H1 (cell line): ENCODE measurements at regions not wholly inside any gene's neighbourhood (a gene's known extent, or its start where the extent isn't known, plus 50 kb on each side); places are given as distances from the start of the nearest gene placed in this dataset.

Experiments
- CTCF ChIA-PET: fragments of 300-600 bp; sonication (Branson Sonifier 250); formaldehyde crosslinking; loops from one replicate; lab custom pipeline; 2021; ENCODE audit not compliant: partially characterized antibody; lab: Charles Lee
- POLR2A ChIA-PET: fragments of 300-600 bp; sonication (Branson Sonifier 250); formaldehyde crosslinking; loops from one replicate; lab custom pipeline; 2021; ENCODE audit warnings: inconsistent platforms; ENCODE audit not compliant: partially characterized antibody; lab: Charles Lee
- DNase-seq, 2 experiments: peaks; one replicate each; pipeline versions ENCODE4 v3.0.0 to v3.0.0-alpha.2; 2010 to 2022; ENCODE audit warnings: low spot score in 2 of 2, low read depth in 1 of 2, mixed read lengths in 1 of 2
- FAIRE-seq: peaks from 2 replicates; lab custom pipeline; 2011; peaks lifted over from hg19 to GRCh38; lab: Jason Lieb, UNC
- H2AFZ ChIP-seq: 2 replicates; pipeline ENCODE4 v1.8.1; 2012; ENCODE audit warnings: low read length, inconsistent platforms
- H2AK5ac ChIP-seq: 2 replicates; pipeline ENCODE4 v1.6.1; 2013; ENCODE audit warnings: low read depth, low read length
- H2BK120ac ChIP-seq: replicated peaks from 2 replicates; pipeline ENCODE3; 2013; ENCODE audit warnings: low read depth, low read length, inconsistent platforms
- H2BK12ac ChIP-seq: 2 replicates; pipeline ENCODE4 v1.6.1; 2013; ENCODE audit warnings: low read depth, low read length
- H2BK15ac ChIP-seq: 2 replicates; pipeline ENCODE4 v1.6.1; 2013; ENCODE audit warnings: low read length
- H2BK20ac ChIP-seq: 2 replicates; pipeline ENCODE4 v1.6.1; 2013; ENCODE audit warnings: low read length
- H2BK5ac ChIP-seq: 2 replicates; pipeline ENCODE4 v1.6.1; 2013; ENCODE audit warnings: low read depth, low read length
- H3K14ac ChIP-seq: 2 replicates; pipeline ENCODE4 v1.6.1; 2013; ENCODE audit warnings: inconsistent platforms; ENCODE audit not compliant: insufficient read length
- H3K18ac ChIP-seq: 2 replicates; pipeline ENCODE4 v1.6.1; 2013; ENCODE audit warnings: low read length; ENCODE audit errors: extremely low read depth
- H3K23ac ChIP-seq: 2 replicates; pipeline ENCODE4 v1.6.1; 2013; ENCODE audit warnings: inconsistent platforms; ENCODE audit not compliant: insufficient read length
- H3K23me2 ChIP-seq: 2 replicates; pipeline ENCODE4 v1.6.1; 2013; ENCODE audit warnings: low read depth, low read length
- H3K27ac ChIP-seq: 2 replicates; pipeline ENCODE4 v1.6.1; 2011; ENCODE audit warnings: low read depth, low read length, inconsistent platforms
- H3K27me3 ChIP-seq, 4 experiments: replicated peaks in 1 of 4; 1 replicate in 1 of 4; 2 replicates in 3 of 4; pipeline versions ENCODE4 v1.6.1 to v1.8.1; 2011 to 2013; ENCODE audit warnings: low read length in 3 of 4, mild to moderate bottlenecking in 3 of 4, inconsistent platforms in 2 of 4, mixed read lengths in 2 of 4, moderate library complexity in 1 of 4; ENCODE audit not compliant: control insufficient read depth in 3 of 4, insufficient read depth in 3 of 4; ENCODE audit errors: extremely low read depth in 1 of 4
- H3K36me3 ChIP-seq, 4 experiments: 2 replicates each; pipeline versions ENCODE4 v1.6.1 to v1.8.1; 2011 to 2013; ENCODE audit warnings: mild to moderate bottlenecking in 4 of 4, low read length in 3 of 4, moderate library complexity in 2 of 4, control low read depth in 1 of 4, inconsistent platforms in 1 of 4; ENCODE audit not compliant: insufficient read depth in 4 of 4, control insufficient read depth in 2 of 4
- H3K4ac ChIP-seq: replicated peaks from 2 replicates; pipeline ENCODE3; 2013; ENCODE audit warnings: low read length, low read depth, mixed read lengths, inconsistent platforms; ENCODE audit not compliant: insufficient read length
- H3K4me1 ChIP-seq, 4 experiments: replicated peaks in 1 of 4; 1 replicate in 1 of 4; 2 replicates in 3 of 4; pipeline versions ENCODE4 v1.6.1 to v1.8.1; 2011 to 2013; ENCODE audit warnings: low read length in 3 of 4, inconsistent platforms in 2 of 4, mixed read lengths in 1 of 4; ENCODE audit not compliant: insufficient read depth in 4 of 4, control insufficient read depth in 3 of 4
- H3K4me2 ChIP-seq, 2 experiments: 2 replicates each; pipeline versions ENCODE4 v1.6.1 to v1.8.1; 2011 to 2013; ENCODE audit warnings: low read depth in 2 of 2, low read length in 2 of 2, control low read depth in 1 of 2, inconsistent platforms in 1 of 2, mild to moderate bottlenecking in 1 of 2; ENCODE audit not compliant: insufficient read depth in 1 of 2
- H3K4me3 ChIP-seq, 4 experiments: fragments of 200-600, 300-600 bp in 1 of 4; sonication (generic), shearing (Covaris generic), sonication (Bioruptor Twin) in 1 of 4; 2 replicates each; pipeline versions ENCODE4 v1.5.1 to v1.8.1; 2011 to 2016; ENCODE audit warnings: low read length in 4 of 4, low read depth in 3 of 4, control low read depth in 2 of 4, inconsistent platforms in 2 of 4, mild to moderate bottlenecking in 2 of 4, mixed read lengths in 1 of 4, moderate library complexity in 1 of 4; ENCODE audit not compliant: insufficient read depth in 2 of 4; ENCODE audit errors: extremely low read depth in 1 of 4
- H3K56ac ChIP-seq: replicated peaks from 2 replicates; pipeline ENCODE3; 2013; ENCODE audit warnings: low read depth, mild to moderate bottlenecking, mixed read lengths, low read length, inconsistent platforms; ENCODE audit not compliant: insufficient read length
- H3K79me1 ChIP-seq: 2 replicates; pipeline ENCODE4 v1.6.1; 2013; ENCODE audit warnings: low read depth, low read length, control low read depth
- H3K79me2 ChIP-seq, 2 experiments: 2 replicates each; pipeline versions ENCODE4 v1.6.1 to v1.8.1; 2012 to 2013; ENCODE audit warnings: low read length in 2 of 2, mild to moderate bottlenecking in 2 of 2, inconsistent platforms in 1 of 2; ENCODE audit not compliant: insufficient read depth in 2 of 2, control insufficient read depth in 1 of 2
- H3K9ac ChIP-seq, 4 experiments: replicated peaks in 1 of 4; 1 replicate in 1 of 4; 2 replicates in 3 of 4; pipeline versions ENCODE4 v1.6.1 to v1.8.1; 2011 to 2013; ENCODE audit warnings: low read depth in 3 of 4, low read length in 3 of 4, control low read depth in 2 of 4, mild to moderate bottlenecking in 2 of 4, moderate library complexity in 2 of 4, inconsistent platforms in 1 of 4; ENCODE audit errors: extremely low read depth in 1 of 4
- H3K9me3 ChIP-seq, 2 experiments: 2 replicates each; pipeline versions ENCODE4 v1.6.1 to v1.8.1; 2012 to 2013; ENCODE audit warnings: mild to moderate bottlenecking in 2 of 2, moderate library complexity in 2 of 2, control low read depth in 1 of 2, inconsistent platforms in 1 of 2, low read depth in 1 of 2, low read length in 1 of 2, mixed read lengths in 1 of 2; ENCODE audit not compliant: insufficient read depth in 2 of 2
- H4K20me1 ChIP-seq, 2 experiments: replicated peaks in 1 of 2; 2 replicates each; pipeline versions ENCODE3 to v1.8.1; 2011 to 2013; ENCODE audit warnings: inconsistent platforms in 2 of 2, low read length in 2 of 2, mild to moderate bottlenecking in 1 of 2; ENCODE audit not compliant: insufficient read depth in 2 of 2, control insufficient read depth in 1 of 2
- H4K5ac ChIP-seq: 2 replicates; pipeline ENCODE4 v1.6.1; 2013; ENCODE audit warnings: low read length, low read depth, mixed read lengths, inconsistent platforms; ENCODE audit not compliant: insufficient read length
- H4K8ac ChIP-seq: 2 replicates; pipeline ENCODE4 v1.8.0; 2013; ENCODE audit warnings: mild to moderate bottlenecking, moderate library complexity, low read length, inconsistent platforms; ENCODE audit not compliant: insufficient read depth; ENCODE audit errors: extremely low read depth
- H4K91ac ChIP-seq: replicated peaks from 2 replicates; pipeline ENCODE3; 2013; ENCODE audit warnings: low read length, mixed read lengths, inconsistent platforms; ENCODE audit not compliant: insufficient read length
- ATF3 ChIP-seq: IDR thresholded peaks from 2 replicates; pipeline ENCODE4 v1.6.1; 2011; ENCODE audit warnings: low read depth, mild to moderate bottlenecking, low read length; ENCODE audit not compliant: insufficient read depth
- EP300 ChIP-seq, 2 experiments: IDR thresholded peaks; 1 replicate in 1 of 2; 2 replicates in 1 of 2; pipeline ENCODE4 v1.6.1; 2011 to 2012; ENCODE audit warnings: low read depth in 2 of 2, low read length in 2 of 2, mild to moderate bottlenecking in 2 of 2, borderline replicate concordance in 1 of 2, inconsistent platforms in 1 of 2, moderate library complexity in 1 of 2
- GABPA ChIP-seq: IDR thresholded peaks from 2 replicates; pipeline ENCODE4 v1.6.1; 2011; ENCODE audit warnings: mild to moderate bottlenecking, low read length, moderate library complexity, borderline replicate concordance; ENCODE audit not compliant: insufficient read depth
- HDAC2 ChIP-seq, 2 experiments: fragments of 300-600 bp in 1 of 2; sonication (generic) in 1 of 2; IDR thresholded peaks; 2 replicates each; pipeline ENCODE4 v1.6.1; 2011 to 2012; ENCODE audit warnings: low read depth in 2 of 2, low read length in 2 of 2, mild to moderate bottlenecking in 2 of 2, moderate library complexity in 2 of 2, borderline replicate concordance in 1 of 2, inconsistent platforms in 1 of 2
- JUND ChIP-seq: IDR thresholded peaks from 2 replicates; pipeline ENCODE4 v1.6.1; 2011; ENCODE audit warnings: mild to moderate bottlenecking, improper control_type of control experiment, low read length
- NANOG ChIP-seq: IDR thresholded peaks from 2 replicates; pipeline ENCODE4 v1.6.1; 2011; ENCODE audit warnings: low read length, low read depth, mild to moderate bottlenecking, inconsistent platforms; ENCODE audit not compliant: insufficient read depth, poor library complexity, severe bottlenecking
- SUZ12 ChIP-seq: fragments of 200-600 bp; sonication (generic); IDR thresholded peaks from 2 replicates; pipeline ENCODE4 v1.6.1; 2012; ENCODE audit warnings: mild to moderate bottlenecking, inconsistent platforms, low read length, moderate library complexity, mixed read lengths
- TEAD4 ChIP-seq: IDR thresholded peaks from 2 replicates; pipeline ENCODE4 v1.6.1; 2012; ENCODE audit warnings: low read depth, low read length, inconsistent platforms, mixed read lengths
- YY1 ChIP-seq: IDR thresholded peaks from 2 replicates; pipeline ENCODE4 v1.6.1; 2011; ENCODE audit warnings: low read depth, mild to moderate bottlenecking, low read length
- WGBS, 2 experiments: shearing (Covaris generic) in 1 of 2; methylation state at CpG; one replicate each; pipeline versions ENCODE4 v1.1.6 to v1.1.7; 2013 to 2015; ENCODE audit warnings: low lambda C conversion rate in 2 of 2, mixed read lengths in 2 of 2, inconsistent platforms in 1 of 2, low coverage in 1 of 2, missing lambda C conversion rate in 1 of 2; ENCODE audit not compliant: insufficient replicate concordance in 2 of 2, insufficient coverage in 1 of 2, insufficient read length in 1 of 2; ENCODE audit errors: extremely low coverage in 1 of 2, missing lambda C conversion rate in 1 of 2; 5-methylcytosine and 5-hydroxymethylcytosine counted together

- no peak overlapping the region for H2BK20ac ChIP-seq
- H4K91ac ChIP-seq: peak overlapping the region; percentile 71
- no peak overlapping the region for H2AFZ ChIP-seq
- H2BK5ac ChIP-seq: no peak overlapping the region
- no peak overlapping the region for H2BK15ac ChIP-seq
- DNase-seq (no peak), FAIRE-seq (no peak)
- H4K20me1 ChIP-seq: no peaks in the 10 kb centered on the region
- no peak overlapping the region for H3K9ac ChIP-seq
- no peak overlapping the region for H3K27ac ChIP-seq
- no peaks in the 10 kb centered on the region for H3K79me1 ChIP-seq
- no peak overlapping the region; the same call in 1 of the 2 replicates for H3K18ac ChIP-seq
- no peak overlapping the region for H3K14ac ChIP-seq
- peaks cover 0 to 7% (median 3%) of the 10 kb centered on the region in 4 experiments; a peak in 2 of 7 replicates for H3K4me1 ChIP-seq
- CTCF ChIA-PET: interaction anchor here (0.8 to 1.7 kb wide), 6 partner anchors 10 to 284 kb away, joined by 3 to 6 read pairs (median 4); no protein-coding TSS in a partner anchor
- 88% methylated on average over 6 of the region's 6 CpGs; no CpG with 5 or more reads in 1 of the 2 experiments for WGBS, 2 experiments
- no peak overlapping the region for H2BK120ac ChIP-seq
- no peaks in the 10 kb centered on the region for H3K79me2 ChIP-seq
- no peaks in the 10 kb centered on the region for H3K9me3 ChIP-seq
- H3K4me3 ChIP-seq: no peak overlapping the region
- no peak overlapping the region for H3K4ac ChIP-seq
- POLR2A ChIA-PET: no interaction called here
- no peak overlapping the region for H3K56ac ChIP-seq
- H3K4me2 ChIP-seq: no peak overlapping the region
- no peak overlapping the region for H4K8ac ChIP-seq
- H3K23ac ChIP-seq: no peak overlapping the region
- no peaks in the 10 kb centered on the region for H3K23me2 ChIP-seq
- H3K27me3 ChIP-seq: peaks cover 0 to 2% (median 0%) of the 10 kb centered on the region in 4 experiments; a peak in 1 of 7 replicates
- H2BK12ac ChIP-seq: no peak overlapping the region
- H4K5ac ChIP-seq: no peak overlapping the region
- no peaks in the 10 kb centered on the region for H3K36me3 ChIP-seq
- H2AK5ac ChIP-seq: no peak overlapping the region
- TF ChIP-seq YY1: no peak
- TF ChIP-seq GABPA: no peak
- TF ChIP-seq TEAD4: no peak
- no peak for TF ChIP-seq ATF3
- TF ChIP-seq SUZ12: no peak
- no peak for TF ChIP-seq JUND
- TF ChIP-seq EP300 (IDR thresholded peaks at IDR 0.05; ENCODE audit: borderline replicate concordance in 1 of 2, low read depth in 2 of 2, low read length in 2 of 2): no peak
- no peak for TF ChIP-seq HDAC2 (IDR thresholded peaks at IDR 0.05; ENCODE audit: borderline replicate concordance in 1 of 2, low read depth in 2 of 2, low read length in 2 of 2)
- TF ChIP-seq NANOG: no peak
Measured at GRCh38 chr6:11367638-11368199, 135.3 kb upstream of the NEDD9 start.
